Transverse colon (tissue), 4 donors: ENCODE measurements at regions not wholly inside any gene's neighbourhood (a gene's known extent, or its start where the extent isn't known, plus 50 kb on each side); places are given as distances from the start of the nearest gene placed in this dataset.

Experiments used
- CTCF ChIP-seq, 5 experiments: fragments of 200-600 bp in 3 of 5; fragments of 450-650 bp in 2 of 5; sonication (generic) in 3 of 5; IDR thresholded peaks; 1 replicate in 2 of 5; 2 replicates in 3 of 5; pipeline ENCODE4 v1.5.1; 2016 to 2017; ENCODE audit warnings: antibody characterized with exemption in 5 of 5, inconsistent platforms in 3 of 5, mild to moderate bottlenecking in 2 of 5, moderate library complexity in 1 of 5
- EP300 ChIP-seq: sonication (generic); formaldehyde crosslinking; IDR thresholded peaks from one replicate; pipeline ENCODE4 v1.6.1; 2017; ENCODE audit warnings: antibody characterized with exemption, low read depth
- POLR2A ChIP-seq: fragments of 450-650 bp; IDR thresholded peaks from one replicate; pipeline ENCODE4 v1.6.1; 2016; ENCODE audit warnings: antibody characterized with exemption, mild to moderate bottlenecking, moderate library complexity
- POLR2AphosphoS5 ChIP-seq, 3 donors: sonication (generic); formaldehyde crosslinking; IDR thresholded peaks; one replicate each; pipeline ENCODE4 v1.6.1; 2016; ENCODE audit warnings: antibody characterized with exemption in 3 of 3

GRCh38 chr9:29928072-29928471, 2354.8 kb upstream of the C9orf72 start:
- TF ChIP-seq POLR2AphosphoS5 (IDR thresholded peaks at IDR 0.05) (no peak), CTCF (IDR thresholded peaks at IDR 0.05) (no peak), POLR2A (no peak), EP300 (no peak)
